ENCODE measurements at regions not wholly inside any gene's neighbourhood (a gene's known extent, or its start where the extent isn't known, plus 50 kb on each side); places are given as distances from the start of the nearest gene placed in this dataset.

DNA sequence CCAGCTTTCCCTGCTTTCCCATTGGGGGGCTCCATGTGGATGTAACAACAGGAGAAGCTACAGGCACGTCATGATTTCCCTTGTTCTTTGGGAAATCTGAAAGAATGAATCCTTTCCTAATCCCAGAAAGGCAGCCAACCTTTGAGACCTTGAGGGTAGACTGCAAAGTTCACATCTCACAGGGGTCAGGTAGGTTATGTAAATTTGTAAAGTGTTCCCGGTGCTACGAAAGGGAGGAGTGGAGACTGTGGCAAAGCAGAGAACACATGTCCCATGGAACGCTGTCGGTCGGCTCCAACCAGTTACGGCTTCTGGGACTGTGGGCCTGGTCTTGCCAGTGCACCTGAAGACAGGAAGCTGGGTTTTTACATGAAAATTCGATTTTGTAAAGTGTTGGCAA is 85.1 kb downstream of the RSPH3 start:
- TF ChIP-seq POLR2A (IDR thresholded peaks at IDR 0.05; ENCODE audit: low read length) = no peak
- TF ChIP-seq GATA1 (IDR thresholded peaks at IDR 0.05; ENCODE audit: low read depth, low read length) = no peak

All from erythroblast (primary cell).